Activated CD8-positive, alpha-beta memory T cell treated with anti-CD3 and anti-CD28 coated beads, Interleukin-2, amount 50 U/mL, for 48 hours (primary cell): ENCODE measurements at regions not wholly inside any gene's neighbourhood (a gene's known extent, or its start where the extent isn't known, plus 50 kb on each side); places are given as distances from the start of the nearest gene placed in this dataset.
"Not testable (repeated sequence)": the region's sequence is repeated elsewhere in the genome, so short reads cannot be mapped to it uniquely, and the experiment has no call there.

Experiments
- DNase-seq: peaks from one replicate; pipeline ENCODE4 v3.0.0-alpha.2; 2020

- DNase-seq = no peak
Observed at GRCh38 chr9:134547161-134548100, 94.2 kb upstream of the COL5A1 start.

- no peak for DNase-seq
Observed at GRCh38 chr9:134548185-134548584, 93.4 kb upstream of the COL5A1 start.

- DNase-seq = no peak
Observed at GRCh38 chr9:134548618-134549017, 93.0 kb upstream of the COL5A1 start.

GRCh38 chr9:134549336-134549735 lies 92.3 kb upstream of the COL5A1 start:
- DNase-seq = no peak

- DNase-seq = not testable (repeated sequence)
Observed at GRCh38 chr9:134550081-134550480, 91.5 kb upstream of the COL5A1 start.

GRCh38 chr9:134550584-134550983 lies 91.0 kb upstream of the COL5A1 start:
- no peak for DNase-seq

GRCh38 chr9:134551176-134551575 lies 90.4 kb upstream of the COL5A1 start:
- DNase-seq = no peak

- DNase-seq = no peak
Observed at GRCh38 chr9:134551644-134552348, 89.8 kb upstream of the COL5A1 start.

- DNase-seq = no peak
Observed at GRCh38 chr9:134552349-134552990, 89.1 kb upstream of the COL5A1 start.

- DNase-seq = no peak
Observed at GRCh38 chr9:134553061-134553891, 88.3 kb upstream of the COL5A1 start.

- DNase-seq = no peak
Observed at GRCh38 chr9:134553996-134554372, 87.6 kb upstream of the COL5A1 start.

- no peak for DNase-seq
Observed at GRCh38 chr9:134554373-134555093, 87.1 kb upstream of the COL5A1 start.

GRCh38 chr9:134555094-134555650 lies 86.4 kb upstream of the COL5A1 start:
- no peak for DNase-seq

- DNase-seq = no peak
Observed at GRCh38 chr9:134556531-134557068, 85.0 kb upstream of the COL5A1 start.

- no peak for DNase-seq
Observed at GRCh38 chr9:134557331-134557730, 84.3 kb upstream of the COL5A1 start.

GRCh38 chr9:134558124-134558905 lies 83.3 kb upstream of the COL5A1 start:
- no peak for DNase-seq

- no peak for DNase-seq
Observed at GRCh38 chr9:134559013-134559412, 82.6 kb upstream of the COL5A1 start.

GRCh38 chr9:134560206-134560605 lies 81.4 kb upstream of the COL5A1 start:
- no peak for DNase-seq

- no peak for DNase-seq
Observed at GRCh38 chr9:134560654-134561053, 80.9 kb upstream of the COL5A1 start.

- no peak for DNase-seq
Observed at GRCh38 chr9:134561427-134562145, 80.0 kb upstream of the COL5A1 start.
